ENCODE measurements at regions not wholly inside any gene's neighbourhood (a gene's known extent, or its start where the extent isn't known, plus 50 kb on each side); places are given as distances from the start of the nearest gene placed in this dataset.

DNA sequence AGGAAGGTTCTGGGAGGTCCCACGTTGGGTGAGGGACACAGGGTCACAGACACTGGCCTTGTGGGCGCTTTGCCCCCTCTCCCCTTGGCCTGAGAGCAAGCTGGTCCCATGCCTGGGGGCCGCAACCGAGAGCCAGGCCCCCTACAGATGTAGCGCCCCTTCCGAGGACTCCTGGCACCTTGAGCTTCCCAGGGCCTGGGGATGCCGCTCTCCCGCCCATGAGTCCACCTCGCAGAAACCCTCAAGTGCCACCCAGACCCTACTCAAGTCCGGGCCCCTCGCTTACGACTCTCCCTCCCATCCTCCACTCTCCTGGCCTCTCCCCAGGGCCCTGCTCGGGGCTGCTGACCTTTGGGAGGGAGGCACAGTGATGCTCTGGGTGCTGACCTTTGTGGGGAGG is 204.0 kb downstream of the BRD1 start:
- TF ChIP-seq, protein P1, sequence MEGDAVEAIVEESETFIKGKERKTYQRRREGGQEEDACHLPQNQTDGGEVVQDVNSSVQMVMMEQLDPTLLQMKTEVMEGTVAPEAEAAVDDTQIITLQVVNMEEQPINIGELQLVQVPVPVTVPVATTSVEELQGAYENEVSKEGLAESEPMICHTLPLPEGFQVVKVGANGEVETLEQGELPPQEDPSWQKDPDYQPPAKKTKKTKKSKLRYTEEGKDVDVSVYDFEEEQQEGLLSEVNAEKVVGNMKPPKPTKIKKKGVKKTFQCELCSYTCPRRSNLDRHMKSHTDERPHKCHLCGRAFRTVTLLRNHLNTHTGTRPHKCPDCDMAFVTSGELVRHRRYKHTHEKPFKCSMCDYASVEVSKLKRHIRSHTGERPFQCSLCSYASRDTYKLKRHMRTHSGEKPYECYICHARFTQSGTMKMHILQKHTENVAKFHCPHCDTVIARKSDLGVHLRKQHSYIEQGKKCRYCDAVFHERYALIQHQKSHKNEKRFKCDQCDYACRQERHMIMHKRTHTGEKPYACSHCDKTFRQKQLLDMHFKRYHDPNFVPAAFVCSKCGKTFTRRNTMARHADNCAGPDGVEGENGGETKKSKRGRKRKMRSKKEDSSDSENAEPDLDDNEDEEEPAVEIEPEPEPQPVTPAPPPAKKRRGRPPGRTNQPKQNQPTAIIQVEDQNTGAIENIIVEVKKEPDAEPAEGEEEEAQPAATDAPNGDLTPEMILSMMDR (IDR thresholded peaks at IDR 0.05; ENCODE audit: extremely low read depth, missing control alignments), result no peak

DNA sequence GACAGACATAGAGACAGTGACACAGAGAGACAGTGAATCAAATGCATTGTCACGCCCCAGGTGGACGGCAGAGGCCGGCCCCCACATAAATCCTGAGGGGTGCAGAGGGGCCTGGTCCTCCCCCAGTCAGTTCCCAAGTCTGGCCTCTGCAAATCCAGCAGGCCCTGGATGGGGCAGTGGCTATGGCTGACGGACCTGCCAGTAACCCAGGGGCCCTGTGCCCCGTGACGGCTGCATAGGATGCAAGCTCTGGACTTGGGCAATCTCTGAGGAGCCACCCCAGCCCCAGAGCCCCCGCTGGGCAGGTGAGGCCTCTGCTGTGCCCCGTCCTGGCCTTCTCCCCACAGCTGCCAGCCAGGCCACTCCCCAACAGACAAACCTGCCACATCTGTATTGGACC is 204.5 kb downstream of the BRD1 start:
- TF ChIP-seq, protein P1 (IDR thresholded peaks at IDR 0.05; ENCODE audit: extremely low read depth, missing control alignments), result no peak
- no peak for DNase-seq (ENCODE audit: low spot score)

More for the DNA sequence above, 204.0 kb downstream of the BRD1 start:
- no peak for DNase-seq (ENCODE audit: low spot score)

DNA sequence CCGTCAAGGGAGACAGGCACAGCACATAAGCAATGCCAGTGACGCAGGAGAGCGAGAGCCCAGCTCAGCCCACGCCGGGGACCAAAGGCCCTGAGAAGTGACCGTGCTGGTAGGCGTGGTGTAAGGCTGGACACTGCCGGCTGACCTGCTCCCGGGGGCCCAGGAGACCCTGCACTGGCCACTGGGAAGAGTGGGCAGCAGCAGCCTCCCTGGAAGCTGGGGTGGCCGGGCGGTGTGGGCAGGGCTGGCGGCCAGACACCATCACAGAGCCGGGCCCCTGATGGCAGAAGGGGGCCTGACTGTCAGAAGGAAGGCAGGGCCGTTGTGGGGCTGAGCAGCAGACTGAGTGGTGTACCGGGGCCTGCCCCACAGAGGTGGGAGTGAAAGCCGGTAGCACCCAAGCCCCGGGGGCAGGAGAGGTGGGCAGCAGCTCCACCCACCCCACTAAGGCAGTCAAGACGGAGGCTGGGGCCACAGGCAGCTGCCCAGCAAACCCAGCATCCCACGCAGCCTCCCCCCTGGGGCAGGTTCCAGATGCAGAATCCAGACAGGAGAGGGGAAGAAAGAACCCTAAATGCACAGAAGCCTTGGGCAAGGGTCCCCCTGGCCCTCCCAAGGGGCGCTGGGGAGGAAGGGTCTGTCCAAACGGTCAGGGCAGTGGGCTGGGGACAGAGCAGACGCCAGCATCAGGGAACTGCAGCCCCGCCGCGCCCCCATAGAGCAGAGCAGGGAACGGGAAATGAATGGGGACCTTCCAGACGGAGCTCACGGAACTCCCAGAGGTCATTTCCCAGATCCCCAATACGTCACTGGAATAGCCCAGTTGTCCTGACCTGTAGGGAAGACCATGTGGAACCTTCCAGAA is 205.2 kb downstream of the BRD1 start:
- DNase-seq (ENCODE audit: low spot score), result no peak
- TF ChIP-seq, protein P1 (IDR thresholded peaks at IDR 0.05; ENCODE audit: extremely low read depth, missing control alignments), result no peak

DNA sequence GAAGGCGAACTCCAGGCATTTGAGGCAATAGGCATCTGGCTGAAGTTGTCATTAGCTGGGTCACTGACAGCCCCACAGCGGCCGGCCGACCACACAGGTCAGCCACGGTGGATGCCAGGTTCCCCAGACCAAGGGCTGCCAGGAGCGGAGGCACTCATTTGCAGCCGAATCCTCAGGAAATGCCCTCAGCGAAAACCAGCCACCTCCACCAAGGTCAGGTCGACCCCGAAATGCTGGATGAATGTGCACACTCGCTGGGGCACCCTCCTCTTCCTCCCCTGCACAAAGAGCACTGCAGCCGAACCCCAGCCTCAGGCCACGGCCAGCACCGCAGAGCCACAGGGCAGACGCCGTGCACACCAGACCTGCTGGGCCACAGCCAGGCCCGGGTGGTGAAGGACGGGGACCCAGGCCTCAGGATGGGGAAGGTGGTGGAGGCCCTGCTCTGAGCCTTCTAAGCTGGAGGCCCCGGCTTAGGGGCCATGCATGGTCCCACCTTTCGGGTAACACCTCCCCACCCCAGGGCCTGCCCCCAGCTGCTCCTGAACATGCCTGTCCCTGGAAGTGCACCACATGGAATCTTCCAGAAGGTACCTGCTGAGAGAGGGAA is 206.0 kb downstream of the BRD1 start:
- no peak for DNase-seq (ENCODE audit: low spot score)
- TF ChIP-seq, protein P1 (IDR thresholded peaks at IDR 0.05; ENCODE audit: extremely low read depth, missing control alignments), result no peak

DNA sequence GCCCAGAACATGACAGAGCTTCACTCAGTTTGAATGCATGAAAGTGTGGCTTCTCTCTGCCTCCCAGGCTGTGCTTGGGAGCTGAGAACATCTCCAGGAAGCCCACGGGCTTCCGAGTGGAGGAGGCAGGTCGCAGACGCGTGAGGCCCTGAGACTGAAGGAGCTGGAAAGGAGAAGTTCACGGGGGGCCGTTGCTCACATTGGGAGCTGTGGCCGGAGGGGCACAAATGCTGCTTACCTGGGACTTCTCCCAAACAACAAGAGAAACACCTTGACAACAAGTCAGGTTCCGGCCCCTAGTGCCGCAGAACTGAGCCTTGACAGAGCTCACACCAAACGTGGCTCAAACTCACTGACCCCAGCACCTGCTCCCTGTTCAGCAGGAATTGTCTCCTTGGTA is 207.0 kb downstream of the BRD1 start:
- TF ChIP-seq, protein P1 (IDR thresholded peaks at IDR 0.05; ENCODE audit: extremely low read depth, missing control alignments), result no peak
- no peak for DNase-seq (ENCODE audit: low spot score)

DNA sequence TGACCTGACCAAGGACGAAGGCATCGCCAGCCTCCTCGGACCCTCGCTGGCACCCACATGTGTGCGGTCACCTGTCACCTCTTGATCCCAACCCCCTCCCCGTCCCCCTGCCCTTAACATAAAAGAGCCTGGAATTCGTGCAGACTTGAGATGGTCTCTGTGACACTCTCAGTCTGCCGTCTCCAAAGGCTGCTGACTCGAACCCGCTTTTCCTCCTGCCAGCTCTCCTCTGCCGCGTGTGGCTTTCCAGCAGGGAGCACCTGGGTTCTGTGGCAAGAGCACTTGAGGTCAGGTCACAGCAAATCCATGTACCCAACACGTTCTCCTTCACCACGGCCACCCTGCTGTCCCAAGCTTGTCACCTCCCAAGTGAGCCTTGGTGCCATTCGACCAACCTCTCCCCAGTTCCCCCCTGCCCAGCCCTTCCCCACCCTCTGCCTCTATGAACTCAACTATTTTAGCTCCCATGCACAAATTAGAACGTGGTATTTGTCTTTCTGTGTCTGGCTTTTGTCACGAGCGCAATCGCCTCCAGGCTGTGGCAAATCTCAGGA is 207.6 kb downstream of the BRD1 start:
- TF ChIP-seq, protein P1 (IDR thresholded peaks at IDR 0.05; ENCODE audit: extremely low read depth, missing control alignments), result no peak
- no peak for DNase-seq (ENCODE audit: low spot score)

DNA sequence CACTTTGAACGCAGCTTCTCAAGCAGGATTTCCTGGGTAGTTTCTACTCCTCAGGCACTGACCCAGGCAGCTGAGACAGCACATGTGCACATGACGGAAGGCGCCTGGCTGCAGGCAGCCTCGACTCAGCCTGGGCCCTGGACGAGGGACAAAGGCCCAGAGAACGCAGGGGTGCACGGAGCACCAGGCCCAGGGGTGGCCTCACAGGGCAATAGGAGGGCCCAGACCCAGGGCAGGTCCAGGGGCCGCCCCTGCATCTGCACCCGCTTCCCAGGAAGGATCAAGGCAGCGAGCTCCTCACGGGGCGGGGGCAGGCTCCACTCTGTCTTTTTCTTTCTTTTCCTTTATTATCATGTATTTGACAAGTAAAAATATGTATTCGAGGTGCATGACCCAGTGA is 208.4 kb downstream of the BRD1 start:
- no peak for DNase-seq (ENCODE audit: low spot score)
- TF ChIP-seq, protein P1 (IDR thresholded peaks at IDR 0.05; ENCODE audit: extremely low read depth, missing control alignments), result no peak

All from GM20000 (cell line).